ENCODE measurements at regions not wholly inside any gene's neighbourhood (a gene's known extent, or its start where the extent isn't known, plus 50 kb on each side); places are given as distances from the start of the nearest gene placed in this dataset.
"Not testable (repeated sequence)": the region's sequence is repeated elsewhere in the genome, so short reads cannot be mapped to it uniquely, and the experiment has no call there.

GRCh38 chr9:24879591-24879990, 333.9 kb upstream of the IZUMO3 start:
- WGBS, 2 experiments (ENCODE audit: extremely low coverage in 2 of 2, insufficient read length in 1 of 2), result no CpG with 5 or more reads among the region's 2 CpGs
- CTCF ChIA-PET, result no interaction called here
- ATAC-seq (ENCODE audit: low read depth) (no peak), DNase-seq (no peak)
- Histone ChIP-seq H3K4me1 (ENCODE audit: control insufficient read depth, insufficient read depth, low read length) (no peaks in the 10 kb centered on the region), H4K5ac (ENCODE audit: low read depth, low read length) (no peak overlapping the region), H3K27me3 (ENCODE audit: control insufficient read depth, insufficient read depth, low read length) (no peaks in the 10 kb centered on the region), H4K91ac (ENCODE audit: insufficient read depth, low read depth, low read length) (no peak overlapping the region), H2BK20ac (ENCODE audit: low read depth, low read length) (no peak overlapping the region), H3K4me3 (ENCODE audit: insufficient read depth, low read depth, low read length) (no peak overlapping the region), H3K9me1 (ENCODE audit: insufficient read depth, low read length) (no peaks in the 10 kb centered on the region), H3K56ac (ENCODE audit: extremely low read depth, insufficient read depth, low read length) (no peak overlapping the region), H3K9ac (ENCODE audit: low read depth, low read length) (no peak overlapping the region), H3K4ac (ENCODE audit: low read depth, low read length) (no peak overlapping the region), H3K79me1 (ENCODE audit: low read depth in 1 of 2, low read length in 2 of 2) (no peaks in the 10 kb centered on the region), H2AFZ (replicated peaks; ENCODE audit: low read length, poor library complexity) (no peak overlapping the region), H3K4me2 (ENCODE audit: low read depth, low read length) (no peak overlapping the region), H2BK15ac (ENCODE audit: low read depth, low read length) (no peak overlapping the region), H3K36me3 (ENCODE audit: control insufficient read depth, insufficient read depth, low read length) (no peaks in the 10 kb centered on the region), H3K9me3 (ENCODE audit: control insufficient read depth, insufficient read depth, low read length) (no peaks in the 10 kb centered on the region), H4K8ac (ENCODE audit: low read depth in 2 of 2, low read length in 2 of 2) (no peak overlapping the region), H4K20me1 (ENCODE audit: insufficient read depth, low read length) (no peaks in the 10 kb centered on the region), H2BK120ac (ENCODE audit: low read depth, low read length) (no peak overlapping the region), H2BK5ac (ENCODE audit: low read depth, low read length, poor library complexity, severe bottlenecking) (no peak overlapping the region), H3K14ac (replicated peaks; ENCODE audit: low read depth, low read length) (no peak overlapping the region), H3K23ac (ENCODE audit: low read depth, low read length) (no peak overlapping the region), H2AK5ac (ENCODE audit: low read depth, low read length) (no peak overlapping the region), H2AK9ac (replicated peaks; ENCODE audit: low read depth, low read length, poor library complexity) (no peak overlapping the region), H3K27ac (ENCODE audit: insufficient read depth, low read length) (no peak overlapping the region), H3K18ac (ENCODE audit: low read depth, low read length) (no peak overlapping the region)
- dilution Hi-C loops (cut with HindIII; ENCODE audit: low sequenced_read_pairs, unreplicated experiment) (no loop called here), intact Hi-C loops (cut with micrococcal nuclease) (no loop called here), in situ Hi-C loops (cut with MboI; ENCODE audit: low sequenced_read_pairs) (no loop called here)
- BruUV-seq (replicated peaks), result no TSS peak
- POLR2A ChIA-PET (ENCODE audit: unreplicated experiment), result no interaction called here
- no peak for TF ChIP-seq FOS (IDR thresholded peaks at IDR 0.05; ENCODE audit: low read depth, low read length)
- no peak for TF ChIP-seq SMC3 (IDR thresholded peaks at IDR 0.05; ENCODE audit: low read depth, low read length)

- DNase-seq; H4K91ac ChIP-seq (ENCODE audit: insufficient read depth, low read depth, low read length); H3K27me3 ChIP-seq (ENCODE audit: control insufficient read depth, insufficient read depth, low read length); H3K4me1 ChIP-seq (ENCODE audit: control insufficient read depth, insufficient read depth, low read length); H2AFZ ChIP-seq (replicated peaks; ENCODE audit: low read length, poor library complexity); H4K20me1 ChIP-seq (ENCODE audit: insufficient read depth, low read length); CTCF ChIA-PET; H3K9ac ChIP-seq (ENCODE audit: low read depth, low read length); H3K4ac ChIP-seq (ENCODE audit: low read depth, low read length); H3K9me1 ChIP-seq (ENCODE audit: insufficient read depth, low read length); H2BK20ac ChIP-seq (ENCODE audit: low read depth, low read length); H2AK9ac ChIP-seq (replicated peaks; ENCODE audit: low read depth, low read length, poor library complexity); H2BK5ac ChIP-seq (ENCODE audit: low read depth, low read length, poor library complexity, severe bottlenecking); BruUV-seq (replicated peaks); in situ Hi-C loops (cut with MboI; ENCODE audit: low sequenced_read_pairs); H3K27ac ChIP-seq (ENCODE audit: insufficient read depth, low read length); dilution Hi-C loops (cut with HindIII; ENCODE audit: low sequenced_read_pairs, unreplicated experiment); H3K79me1 ChIP-seq (ENCODE audit: low read depth in 1 of 2, low read length in 2 of 2); ATAC-seq (ENCODE audit: low read depth); H3K23ac ChIP-seq (ENCODE audit: low read depth, low read length); H3K14ac ChIP-seq (replicated peaks; ENCODE audit: low read depth, low read length); POLR2A ChIA-PET (ENCODE audit: unreplicated experiment); H3K4me2 ChIP-seq (ENCODE audit: low read depth, low read length); H2BK15ac ChIP-seq (ENCODE audit: low read depth, low read length); H2BK120ac ChIP-seq (ENCODE audit: low read depth, low read length); H3K4me3 ChIP-seq (ENCODE audit: insufficient read depth, low read depth, low read length); H3K9me3 ChIP-seq (ENCODE audit: control insufficient read depth, insufficient read depth, low read length); H4K8ac ChIP-seq (ENCODE audit: low read depth in 2 of 2, low read length in 2 of 2); H2AK5ac ChIP-seq (ENCODE audit: low read depth, low read length); H3K18ac ChIP-seq (ENCODE audit: low read depth, low read length); H3K36me3 ChIP-seq (ENCODE audit: control insufficient read depth, insufficient read depth, low read length); H4K5ac ChIP-seq (ENCODE audit: low read depth, low read length); H3K56ac ChIP-seq (ENCODE audit: extremely low read depth, insufficient read depth, low read length); intact Hi-C loops (cut with micrococcal nuclease): not testable (repeated sequence)
- WGBS, 2 experiments (ENCODE audit: extremely low coverage in 2 of 2, insufficient read length in 1 of 2), result no CpG with 5 or more reads among the region's 1 CpG
Observed at GRCh38 chr9:24856601-24857000, 310.9 kb upstream of the IZUMO3 start.

Data from IMR-90 (cell line).